ENCODE measurements at regions not wholly inside any gene's neighbourhood (a gene's known extent, or its start where the extent isn't known, plus 50 kb on each side); places are given as distances from the start of the nearest gene placed in this dataset.

- intact Hi-C loops (cut with micrococcal nuclease), result no loop called here
Measured at GRCh38 chr7:120070201-120070600, 202.8 kb upstream of the KCND2 start.

More at GRCh38 chr7:120070201-120070600, 202.8 kb upstream of the KCND2 start:
- Histone ChIP-seq H3K4me2 (ENCODE audit: low read depth, low read length) (no peak overlapping the region), H3K9me3 (ENCODE audit: control insufficient read depth, insufficient read depth, low read length) (no peaks in the 10 kb centered on the region; the same call in 1 of the 2 replicates), H3K36me3 (ENCODE audit: control insufficient read depth, insufficient read depth, low read length) (no peaks in the 10 kb centered on the region), H2AK5ac (ENCODE audit: low read depth, low read length) (no peak overlapping the region), H3K23ac (ENCODE audit: low read depth, low read length) (no peak overlapping the region), H3K18ac (ENCODE audit: low read depth, low read length) (no peak overlapping the region), H3K4me3 (ENCODE audit: insufficient read depth, low read depth, low read length) (no peak overlapping the region), H2AFZ (replicated peaks; ENCODE audit: low read length, poor library complexity) (no peak overlapping the region), H4K20me1 (ENCODE audit: insufficient read depth, low read length) (no peaks in the 10 kb centered on the region), H3K14ac (replicated peaks; ENCODE audit: low read depth, low read length) (no peak overlapping the region), H4K91ac (ENCODE audit: insufficient read depth, low read depth, low read length) (no peak overlapping the region), H4K5ac (ENCODE audit: low read depth, low read length) (no peak overlapping the region), H2AK9ac (replicated peaks; ENCODE audit: low read depth, low read length, poor library complexity) (no peak overlapping the region), H3K4me1 (ENCODE audit: control insufficient read depth, insufficient read depth, low read length) (no peaks in the 10 kb centered on the region), H2BK5ac (ENCODE audit: low read depth, low read length, poor library complexity, severe bottlenecking) (no peak overlapping the region), H3K56ac (ENCODE audit: extremely low read depth, insufficient read depth, low read length) (no peak overlapping the region), H3K79me1 (ENCODE audit: low read depth in 1 of 2, low read length in 2 of 2) (no peaks in the 10 kb centered on the region), H3K27me3 (ENCODE audit: control insufficient read depth, insufficient read depth, low read length) (no peaks in the 10 kb centered on the region), H2BK20ac (ENCODE audit: low read depth, low read length) (no peak overlapping the region), H2BK15ac (ENCODE audit: low read depth, low read length) (no peak overlapping the region), H3K27ac (ENCODE audit: insufficient read depth, low read length) (no peak overlapping the region), H2BK120ac (ENCODE audit: low read depth, low read length) (no peak overlapping the region), H3K4ac (ENCODE audit: low read depth, low read length) (no peak overlapping the region), H4K8ac (ENCODE audit: low read depth in 2 of 2, low read length in 2 of 2) (no peak overlapping the region), H3K9me1 (ENCODE audit: insufficient read depth, low read length) (no peaks in the 10 kb centered on the region), H3K9ac (ENCODE audit: low read depth, low read length) (no peak overlapping the region)
- POLR2A ChIA-PET (ENCODE audit: unreplicated experiment), result no interaction called here
- CTCF ChIA-PET, result no interaction called here
- TF ChIP-seq CEBPB (IDR thresholded peaks at IDR 0.05; ENCODE audit: low read depth, low read length) (no peak), CTCF (conservative IDR thresholded peaks at IDR 0.05; ENCODE audit: low read depth, low read length) (no peak), RAD21 (IDR thresholded peaks at IDR 0.05; ENCODE audit: low read length) (no peak)
- DNase-seq, result no peak
- in situ Hi-C loops (cut with MboI; ENCODE audit: low sequenced_read_pairs), result no loop called here
- 63% methylated on average over 1 of the region's 1 CpG; no CpG with 5 or more reads in 1 of the 2 experiments for WGBS, 2 experiments (ENCODE audit: extremely low coverage in 2 of 2, insufficient read length in 1 of 2)
- dilution Hi-C loops (cut with HindIII; ENCODE audit: low sequenced_read_pairs, unreplicated experiment), result no loop called here
- no peak for ATAC-seq (ENCODE audit: low read depth)
- no TSS peak for BruUV-seq (replicated peaks)

Data from IMR-90 (cell line).